HCT116 (cell line): ENCODE measurements at regions not wholly inside any gene's neighbourhood (a gene's known extent, or its start where the extent isn't known, plus 50 kb on each side); places are given as distances from the start of the nearest gene placed in this dataset.

Experiments
- ATAC-seq: fragments of 200-7000 bp; cut with Tn5 transposase; 2 replicates; pipeline ENCODE4 v1.9.1; 2020; ENCODE audit warnings: mild to moderate bottlenecking, moderate library complexity
- BruUV-seq: library from RNA; stranded (reverse); fragments of 400-500 nt; replicated peaks from 2 replicates; lab custom pipeline; 2021; lab: Mats Ljungman, UMichigan
- CTCF ChIA-PET: fragments of 300-600 bp; sonication (Branson Sonifier 250); formaldehyde crosslinking; loops from one replicate; lab custom pipeline; 2021; ENCODE audit warnings: antibody characterized with exemption; lab: Charles Lee
- POLR2A ChIA-PET: fragments of 300-600, 350-600 bp; sonication (Branson Sonifier 250); formaldehyde crosslinking; loops from one replicate; lab custom pipeline; 2021; ENCODE audit warnings: antibody characterized with exemption; lab: Charles Lee
- RAD21 ChIA-PET, 2 experiments: fragments of 300-600 bp; sonication (Branson Sonifier 250); formaldehyde crosslinking; loops; one replicate each; lab custom pipeline; 2023; ENCODE audit warnings: low total read pairs in 2 of 2; ENCODE audit not compliant: uncharacterized antibody in 2 of 2, unreplicated experiment in 2 of 2, low non-redundant PET in 1 of 2; lab: Charles Lee
- DNase-seq: peaks from one replicate; pipeline ENCODE4 v3.0.0-alpha.2; 2010; ENCODE audit warnings: low read depth, low spot score
- H2AFZ ChIP-seq: fragments of 200-600 bp; shearing (Covaris generic), sonication (generic); 2 replicates; pipeline ENCODE4 v1.6.1; 2017; ENCODE audit warnings: low read depth, mixed run types, mixed read lengths, antibody characterized with exemption, low read length; ENCODE audit not compliant: poor library complexity, severe bottlenecking
- H3K27ac ChIP-seq: 2 replicates; pipeline ENCODE4 v1.5.1; 2012; ENCODE audit warnings: low read depth, low read length
- H3K27me3 ChIP-seq: fragments of 200-600 bp; sonication (generic); 2 replicates; pipeline ENCODE4 v1.6.1; 2016; ENCODE audit warnings: mixed run types, low read length, mixed read lengths; ENCODE audit not compliant: insufficient read depth
- H3K36me3 ChIP-seq, 2 experiments: fragments of 200-500 bp in 1 of 2; fragments of 200-600 bp in 1 of 2; sonication (Bioruptor generic) in 1 of 2; sonication (generic) in 1 of 2; 2 replicates each; pipeline versions ENCODE4 v1.5.1 to v1.6.1; 2014 to 2016; ENCODE audit warnings: low read length in 2 of 2, inconsistent platforms in 1 of 2, mixed read lengths in 1 of 2, mixed run types in 1 of 2; ENCODE audit not compliant: insufficient read depth in 2 of 2, control insufficient read depth in 1 of 2
- H3K4me1 ChIP-seq, 2 experiments: fragments of 200-600 bp in 1 of 2; sonication (generic) in 1 of 2; 2 replicates each; pipeline versions ENCODE4 v1.5.1 to v1.6.1; 2012 to 2017; ENCODE audit warnings: low read length in 2 of 2, inconsistent platforms in 1 of 2, mild to moderate bottlenecking in 1 of 2, mixed read lengths in 1 of 2, mixed run types in 1 of 2, moderate library complexity in 1 of 2; ENCODE audit not compliant: insufficient read depth in 2 of 2, control insufficient read depth in 1 of 2
- H3K4me2 ChIP-seq: fragments of 200-600 bp; sonication (generic); 2 replicates; pipeline ENCODE4 v1.6.1; 2017; ENCODE audit warnings: mixed run types, low read length, mixed read lengths
- H3K4me3 ChIP-seq, 2 experiments: fragments of 200-600 bp in 1 of 2; sonication (generic) in 1 of 2; replicated peaks in 1 of 2; 2 replicates each; pipeline ENCODE4 v1.5.1; 2011 to 2016; ENCODE audit warnings: low read length in 2 of 2, control low read depth in 1 of 2, low read depth in 1 of 2, mild to moderate bottlenecking in 1 of 2, mixed read lengths in 1 of 2, mixed run types in 1 of 2
- H3K79me2 ChIP-seq: fragments of 200-600 bp; sonication (generic); 2 replicates; pipeline ENCODE4 v1.6.1; 2017; ENCODE audit warnings: mild to moderate bottlenecking, mixed run types, low read length, moderate library complexity, mixed read lengths; ENCODE audit not compliant: insufficient read depth
- H3K9ac ChIP-seq: fragments of 200-600 bp; sonication (generic); 2 replicates; pipeline ENCODE4 v1.6.1; 2016; ENCODE audit warnings: low read length, mixed read lengths
- H3K9me2 ChIP-seq: fragments of 200-600 bp; sonication (generic), shearing (Covaris generic); 2 replicates; pipeline ENCODE4 v1.6.1; 2017; ENCODE audit warnings: mixed run types, mild to moderate bottlenecking, moderate library complexity; ENCODE audit not compliant: insufficient read depth
- H3K9me3 ChIP-seq, 2 experiments: fragments of 200-500 bp in 1 of 2; fragments of 200-600 bp in 1 of 2; sonication (Bioruptor generic) in 1 of 2; sonication (generic) in 1 of 2; 2 replicates each; pipeline ENCODE4 v1.6.1; 2014 to 2017; ENCODE audit warnings: low read length in 2 of 2, mixed read lengths in 2 of 2, inconsistent platforms in 1 of 2, low read depth in 1 of 2, mild to moderate bottlenecking in 1 of 2, mixed run types in 1 of 2, moderate library complexity in 1 of 2; ENCODE audit not compliant: control insufficient read depth in 1 of 2, insufficient read depth in 1 of 2
- H4K20me1 ChIP-seq: fragments of 200-600 bp; sonication (generic), shearing (Covaris generic); 2 replicates; pipeline ENCODE4 v1.6.1; 2017; ENCODE audit warnings: mixed run types, mild to moderate bottlenecking, moderate library complexity; ENCODE audit not compliant: insufficient read depth
- ATF3 ChIP-seq: IDR thresholded peaks from 2 replicates; pipeline ENCODE4 v1.6.1; 2012
- CEBPB ChIP-seq: IDR thresholded peaks from 2 replicates; pipeline ENCODE4 v1.6.1; 2012; ENCODE audit warnings: low read depth
- CTCF ChIP-seq, 3 experiments: fragments of 200-600 bp in 1 of 3; sonication (generic) in 1 of 3; IDR thresholded peaks in 2 of 3; conservative IDR thresholded peaks in 1 of 3; 2 replicates each; pipeline ENCODE4 v1.5.1; 2012 to 2017; ENCODE audit warnings: low read depth in 2 of 3, low read length in 2 of 3, antibody characterized with exemption in 1 of 3, borderline replicate concordance in 1 of 3, control low read depth in 1 of 3, mild to moderate bottlenecking in 1 of 3, mixed read lengths in 1 of 3, mixed run types in 1 of 3, moderate library complexity in 1 of 3; ENCODE audit not compliant: insufficient read depth in 1 of 3
- ELF1 ChIP-seq: IDR thresholded peaks from 2 replicates; pipeline ENCODE4 v1.6.1; 2012; ENCODE audit warnings: low read depth, borderline replicate concordance
- EZH2 ChIP-seq: fragments of 200-600 bp; sonication (generic); IDR thresholded peaks from 2 replicates; pipeline ENCODE4 v1.6.1; 2017; ENCODE audit warnings: antibody characterized with exemption, mixed run types
- EZH2phosphoT487 ChIP-seq: fragments of 200-600 bp; IDR thresholded peaks from 2 replicates; pipeline ENCODE4 v1.6.1; 2018; ENCODE audit warnings: antibody characterized with exemption, borderline replicate concordance
- FOSL1 ChIP-seq: IDR thresholded peaks from 2 replicates; pipeline ENCODE4 v1.6.1; 2012; ENCODE audit warnings: low read depth
- JUND ChIP-seq: IDR thresholded peaks from 2 replicates; pipeline ENCODE4 v1.6.1; 2012
- MAX ChIP-seq: IDR thresholded peaks from 2 replicates; pipeline ENCODE4 v1.6.1; 2012
- POLR2A ChIP-seq: IDR thresholded peaks from 2 replicates; pipeline ENCODE4 v1.7.0; 2011; ENCODE audit warnings: borderline replicate concordance; ENCODE audit not compliant: insufficient read depth, insufficient read length; ENCODE audit errors: extremely low read depth
- POLR2AphosphoS5 ChIP-seq: IDR thresholded peaks from 2 replicates; pipeline ENCODE4 v1.6.1; 2011; ENCODE audit warnings: mild to moderate bottlenecking, low read depth, low read length, moderate library complexity
- RAD21 ChIP-seq: IDR thresholded peaks from 2 replicates; pipeline ENCODE4 v1.6.1; 2012; ENCODE audit warnings: low read depth, mild to moderate bottlenecking
- REST ChIP-seq: IDR thresholded peaks from 2 replicates; pipeline ENCODE4 v1.6.1; 2012; ENCODE audit warnings: low read depth
- SIN3A ChIP-seq: IDR thresholded peaks from 2 replicates; pipeline ENCODE4 v1.6.1; 2012; ENCODE audit warnings: low read depth
- SP1 ChIP-seq: IDR thresholded peaks from 2 replicates; pipeline ENCODE4 v1.6.1; 2012; ENCODE audit warnings: low read depth
- SRF ChIP-seq: IDR thresholded peaks from 2 replicates; pipeline ENCODE4 v1.6.1; 2012; ENCODE audit warnings: low read depth
- TCF7L2 ChIP-seq: IDR thresholded peaks from 2 replicates; pipeline ENCODE4 v1.7.0; 2011; ENCODE audit warnings: borderline replicate concordance, inconsistent platforms; ENCODE audit not compliant: insufficient read depth, insufficient read length; ENCODE audit errors: extremely low read depth
- YY1 ChIP-seq: IDR thresholded peaks from 2 replicates; pipeline ENCODE4 v1.6.1; 2011; ENCODE audit warnings: low read length, low read depth, moderate library complexity, mild to moderate bottlenecking; ENCODE audit not compliant: insufficient replicate concordance; ENCODE audit errors: extremely low read depth
- ZBTB33 ChIP-seq: IDR thresholded peaks from 2 replicates; pipeline ENCODE4 v1.6.1; 2011; ENCODE audit warnings: mild to moderate bottlenecking, low read length, moderate library complexity; ENCODE audit not compliant: insufficient replicate concordance; ENCODE audit errors: extremely low read depth
- ZFX ChIP-seq: fragments of 450-650 bp; IDR thresholded peaks from 2 replicates; pipeline ENCODE4 v1.6.1; 2017
- intact Hi-C: fragments of 100-400 bp; cut with micrococcal nuclease; formaldehyde crosslinking; loops from 2 replicates; pipeline ENCODE4 v1.10.0; 2022

- intact Hi-C loops = no loop called here
Measured at GRCh38 chr1:47650205-47650604, 212.4 kb downstream of the FOXD2 start.

More at GRCh38 chr1:47650205-47650604, 212.4 kb downstream of the FOXD2 start:
- BruUV-seq = no TSS peak
- peak overlapping the region; percentile 45 for H3K4me2 ChIP-seq
- ChIA-PET CTCF (no interaction called here), POLR2A (no interaction called here), RAD21 (no interaction called here)
- no peaks in the 10 kb centered on the region for H3K27me3 ChIP-seq
- no peak overlapping the region for H2AFZ ChIP-seq
- no peaks in the 10 kb centered on the region for H3K36me3 ChIP-seq
- no peaks in the 10 kb centered on the region for H4K20me1 ChIP-seq
- H3K4me3 ChIP-seq = no peak overlapping the region
- DNase-seq (peak; percentile 69), ATAC-seq (peak; percentile 85)
- no peaks in the 10 kb centered on the region for H3K9me3 ChIP-seq
- no peak overlapping the region for H3K27ac ChIP-seq
- no peaks in the 10 kb centered on the region for H3K9me2 ChIP-seq
- peaks cover 0 to 12% of the 10 kb centered on the region in 2 experiments; a peak in 3 of 4 replicates for H3K4me1 ChIP-seq
- H3K79me2 ChIP-seq = no peaks in the 10 kb centered on the region
- TF ChIP-seq FOSL1 = peak; percentile 90
- TF ChIP-seq ATF3 = no peak
- TF ChIP-seq ZBTB33 = no peak
- TF ChIP-seq ELF1 = no peak
- no peak for TF ChIP-seq RAD21
- TF ChIP-seq YY1 = no peak
- no peak for TF ChIP-seq ZFX
- no peak for TF ChIP-seq POLR2AphosphoS5
- peak; percentile 65 for TF ChIP-seq JUND
- no peak for TF ChIP-seq REST
- TF ChIP-seq POLR2A = no peak
- TF ChIP-seq SIN3A = no peak
- TF ChIP-seq SRF = no peak
- TF ChIP-seq TCF7L2 = no peak
- TF ChIP-seq EZH2 = no peak
- TF ChIP-seq CTCF (IDR thresholded peaks at IDR 0.05 in 2 of 3, conservative IDR thresholded peaks at IDR 0.05 in 1 of 3; ENCODE audit: borderline replicate concordance in 1 of 3, insufficient read depth in 1 of 3, low read depth in 2 of 3, low read length in 2 of 3) = no peak
- no peak for TF ChIP-seq CEBPB
- peak; percentile 48; the same call in 1 of the 2 replicates for TF ChIP-seq MAX
- no peak for TF ChIP-seq EZH2phosphoT487
- peak; percentile 56; the same call in 1 of the 2 replicates for TF ChIP-seq SP1
- no peak overlapping the region for H3K9ac ChIP-seq
